ENCODE measurements at regions not wholly inside any gene's neighbourhood (a gene's known extent, or its start where the extent isn't known, plus 50 kb on each side); places are given as distances from the start of the nearest gene placed in this dataset.

- FAIRE-seq (no peak), ATAC-seq (no peak)
- WGBS (ENCODE audit: missing lambda C conversion rate) = 75% methylated on average over 6 of the region's 6 CpGs
Observed at GRCh38 chr1:9452516-9453140, 86.6 kb upstream of the SLC25A33 start.

DNA sequence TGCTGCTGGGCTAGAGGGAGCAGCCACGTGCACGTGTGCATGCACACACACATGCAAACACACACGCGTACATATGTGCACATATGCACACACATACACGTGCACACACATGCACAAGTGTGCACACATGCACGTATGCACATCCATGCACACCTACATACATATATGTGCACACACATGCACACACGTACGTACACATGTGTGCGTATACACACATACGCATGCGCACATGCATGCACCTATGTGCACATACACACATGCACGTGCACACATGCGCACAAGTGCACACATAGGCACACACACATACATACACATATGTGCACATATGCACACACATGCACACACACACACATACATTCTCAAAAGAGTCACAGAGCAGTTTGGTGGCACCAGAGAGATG lies 85.9 kb upstream of the SLC25A33 start:
- Histone ChIP-seq H3K27ac (no peak overlapping the region), H3K4me2 (no peak overlapping the region), H3K4me3 (no peak overlapping the region), H3K9me3 (no peaks in the 10 kb centered on the region), H3K4me1 (peaks cover 4% of the 10 kb centered on the region; the same call in 1 of the 3 replicates)
- CTCF ChIA-PET = interaction anchor here (1.7 kb wide), 1 partner anchor 12 kb away, joined by 5 read pairs; no protein-coding TSS in a partner anchor
- DNase-seq (ENCODE audit: low read depth in 1 of 2, low spot score in 1 of 2) (no peak), FAIRE-seq (no peak), ATAC-seq (no peak)
- TF ChIP-seq FOXS1 (CRISPR knock-in tag; IDR thresholded peaks at IDR 0.05) = no peak
- no peak for TF ChIP-seq SMC3 (IDR thresholded peaks at IDR 0.05)
- TF ChIP-seq HDAC2 (IDR thresholded peaks at IDR 0.05) = no peak
- 76% methylated on average over 13 of the region's 13 CpGs for WGBS (ENCODE audit: missing lambda C conversion rate)
- POLR2A ChIA-PET = no interaction called here

More at GRCh38 chr1:9452516-9453140, 86.6 kb upstream of the SLC25A33 start:
- Histone ChIP-seq H3K27ac (0 out of 6 replicates have a peak overlapping the region, but pooled peaks of 1 of the 2 experiments have one; percentile 21), H3K4me2 (no peak overlapping the region), H3K4me1 (peaks cover 9% of the 10 kb centered on the region; the same call in 1 of the 3 replicates), H3K9me3 (no peaks in the 10 kb centered on the region), H3K4me3 (no peak overlapping the region)
- no peak for DNase-seq (ENCODE audit: low read depth in 1 of 2, low spot score in 1 of 2)
- TF ChIP-seq HOXB13 (CRISPR knock-in tag; IDR thresholded peaks at IDR 0.05; ENCODE audit: low read depth) = no peak
- no peak for TF ChIP-seq CBX8 (IDR thresholded peaks at IDR 0.05)
- TF ChIP-seq ZSCAN20 (CRISPR knock-in tag; IDR thresholded peaks at IDR 0.05) = no peak
- TF ChIP-seq HEYL (CRISPR knock-in tag; IDR thresholded peaks at IDR 0.05) = no peak
- TF ChIP-seq ESRRA (IDR thresholded peaks at IDR 0.05; ENCODE audit: borderline replicate concordance, low read length) = no peak
- no peak for TF ChIP-seq GATA3 (IDR thresholded peaks at IDR 0.05; ENCODE audit: borderline replicate concordance)
- ChIA-PET CTCF (interaction anchor here (0.8 to 1.7 kb wide), 3 partner anchors 12 to 185 kb away, joined by 3 to 6 read pairs (median 5); no protein-coding TSS in a partner anchor), POLR2A (no interaction called here)

GRCh38 chr1:9453779-9454418 lies 85.4 kb upstream of the SLC25A33 start:
- H3K4me2 ChIP-seq = no peak overlapping the region
- POLR2A ChIA-PET = no interaction called here
- no peak for DNase-seq (ENCODE audit: low read depth in 1 of 2, low spot score in 1 of 2)
- FAIRE-seq = no peak
- no peak overlapping the region for H3K4me3 ChIP-seq
- no peaks in the 10 kb centered on the region for H3K9me3 ChIP-seq
- CTCF ChIA-PET = interaction anchor here (0.7 to 2.2 kb wide), 3 partner anchors 163 to 187 kb away, joined by 3 to 12 read pairs (median 3); no protein-coding TSS in a partner anchor
- WGBS (ENCODE audit: missing lambda C conversion rate) = 75% methylated on average over 13 of the region's 13 CpGs
- no peak for ATAC-seq
- no peaks in the 10 kb centered on the region for H3K4me1 ChIP-seq
- no peak for TF ChIP-seq JUN (IDR thresholded peaks at IDR 0.05)
- TF ChIP-seq KDM5A (IDR thresholded peaks at IDR 0.05) = no peak
- no peak for TF ChIP-seq ELK1 (IDR thresholded peaks at IDR 0.05; ENCODE audit: low read depth, low read length)
- TF ChIP-seq PHF8 (IDR thresholded peaks at IDR 0.05; ENCODE audit: borderline replicate concordance, low read depth) = no peak
- H3K27ac ChIP-seq = peak overlapping the region in 1 of 2 experiments; percentile 8; a peak in 1 of 6 replicates

- H3K4me3 ChIP-seq = no peak overlapping the region
- ATAC-seq (no peak), DNase-seq (ENCODE audit: low read depth in 1 of 2, low spot score in 1 of 2) (no peak), FAIRE-seq (no peak)
- POLR2A ChIA-PET = no interaction called here
- 82% methylated on average over 12 of the region's 13 CpGs for WGBS (ENCODE audit: missing lambda C conversion rate)
- CTCF ChIA-PET = interaction anchor here (0.7 to 2.2 kb wide), 5 partner anchors 12 to 187 kb away, joined by 3 to 12 read pairs (median 4); no protein-coding TSS in a partner anchor
- H3K27ac ChIP-seq = 0 out of 6 replicates have a peak overlapping the region, but pooled peaks of 1 of the 2 experiments have one; percentile 8
- TF ChIP-seq, protein P1, sequence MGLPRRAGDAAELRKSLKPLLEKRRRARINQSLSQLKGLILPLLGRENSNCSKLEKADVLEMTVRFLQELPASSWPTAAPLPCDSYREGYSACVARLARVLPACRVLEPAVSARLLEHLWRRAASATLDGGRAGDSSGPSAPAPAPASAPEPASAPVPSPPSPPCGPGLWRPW (IDR thresholded peaks at IDR 0.05) = no peak
- TF ChIP-seq GATA3 (IDR thresholded peaks at IDR 0.05; ENCODE audit: borderline replicate concordance) (no peak), ZNF302 (CRISPR knock-in tag; IDR thresholded peaks at IDR 0.05) (no peak), KDM5A (IDR thresholded peaks at IDR 0.05) (no peak), RAD21 (conservative IDR thresholded peaks at IDR 0.05 in 1 of 2, IDR thresholded peaks at IDR 0.05 in 1 of 2) (no peak), RCOR1 (IDR thresholded peaks at IDR 0.05; ENCODE audit: low read depth, low read length) (no peak), HMGXB4 (CRISPR knock-in tag; IDR thresholded peaks at IDR 0.05; ENCODE audit: borderline replicate concordance) (no peak), CBX8 (IDR thresholded peaks at IDR 0.05) (no peak), CHD4 (IDR thresholded peaks at IDR 0.05; ENCODE audit: borderline replicate concordance) (no peak), FOSB (CRISPR knock-in tag; IDR thresholded peaks at IDR 0.05) (no peak), CHD2 (IDR thresholded peaks at IDR 0.05; ENCODE audit: low read length, partially characterized antibody) (no peak), HOXB5 (CRISPR knock-in tag; IDR thresholded peaks at IDR 0.05) (no peak), EP300 (IDR thresholded peaks at IDR 0.05) (no peak), TFCP2L1 (CRISPR knock-in tag; IDR thresholded peaks at IDR 0.05) (no peak), JUNB (IDR thresholded peaks at IDR 0.05) (no peak), CBX2 (IDR thresholded peaks at IDR 0.05; ENCODE audit: borderline replicate concordance, low read depth) (no peak)
- H3K9me3 ChIP-seq = no peaks in the 10 kb centered on the region
- H3K4me1 ChIP-seq = no peaks in the 10 kb centered on the region
- no peak overlapping the region for H3K4me2 ChIP-seq
Observed at GRCh38 chr1:9454494-9455066, 84.7 kb upstream of the SLC25A33 start.
